ENCODE measurements at regions not wholly inside any gene's neighbourhood (a gene's known extent, or its start where the extent isn't known, plus 50 kb on each side); places are given as distances from the start of the nearest gene placed in this dataset.

GRCh38 chr4:146114066-146114465 lies 61.5 kb upstream of the LSM6 start:
- no peak for TF ChIP-seq CTCF (IDR thresholded peaks at IDR 0.05)
- no peak for TF ChIP-seq POLR2A (IDR thresholded peaks at IDR 0.05)

All from esophagus squamous epithelium (tissue), 4 donors.